NCI-H1092 treated with DMSO at 0.1 percent for 48 hours (cell line): ENCODE measurements at regions not wholly inside any gene's neighbourhood (a gene's known extent, or its start where the extent isn't known, plus 50 kb on each side); places are given as distances from the start of the nearest gene placed in this dataset.

Source experiments
- DNase-seq: peaks from one replicate; lab custom pipeline; 2025; lab: John Stamatoyannopoulos, UW

GRCh38 chr14:94717808-94718207, 52.1 kb downstream of the GSC start:
- no peak for DNase-seq

DNA sequence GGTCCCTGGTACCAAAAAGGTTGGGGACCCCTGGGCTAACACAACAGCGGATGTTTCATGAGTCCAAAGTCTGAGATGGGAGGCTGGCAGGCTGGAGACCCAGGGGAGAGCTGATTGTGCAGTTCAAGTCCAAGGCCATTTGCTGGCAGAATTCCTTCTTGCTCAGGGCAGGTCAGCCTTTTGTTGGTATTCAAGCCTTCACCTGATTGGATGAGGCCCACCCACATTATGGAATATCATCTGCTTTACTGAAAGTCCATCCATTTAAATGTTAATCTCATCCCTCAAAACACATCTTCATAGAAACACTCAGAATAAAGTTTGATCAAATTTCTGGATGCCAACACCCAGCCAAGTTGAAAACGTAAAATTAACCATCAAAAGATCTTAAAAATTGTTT, 52.9 kb downstream of the GSC start:
- DNase-seq, result no peak

GRCh38 chr14:94713115-94713514, 56.8 kb downstream of the GSC start:
- no peak for DNase-seq

GRCh38 chr14:94710731-94711130, 59.2 kb downstream of the GSC start:
- no peak for DNase-seq

- no peak for DNase-seq
Measured at GRCh38 chr14:94707494-94707893, 62.4 kb downstream of the GSC start.

GRCh38 chr14:94706133-94706532, 63.8 kb downstream of the GSC start:
- DNase-seq, result no peak

GRCh38 chr14:94702629-94703028, 67.3 kb downstream of the GSC start:
- DNase-seq, result no peak

- DNase-seq, result no peak
Measured at GRCh38 chr14:94701861-94702370, 68.0 kb downstream of the GSC start.

GRCh38 chr14:94700336-94700735, 69.6 kb downstream of the GSC start:
- DNase-seq, result no peak

DNA sequence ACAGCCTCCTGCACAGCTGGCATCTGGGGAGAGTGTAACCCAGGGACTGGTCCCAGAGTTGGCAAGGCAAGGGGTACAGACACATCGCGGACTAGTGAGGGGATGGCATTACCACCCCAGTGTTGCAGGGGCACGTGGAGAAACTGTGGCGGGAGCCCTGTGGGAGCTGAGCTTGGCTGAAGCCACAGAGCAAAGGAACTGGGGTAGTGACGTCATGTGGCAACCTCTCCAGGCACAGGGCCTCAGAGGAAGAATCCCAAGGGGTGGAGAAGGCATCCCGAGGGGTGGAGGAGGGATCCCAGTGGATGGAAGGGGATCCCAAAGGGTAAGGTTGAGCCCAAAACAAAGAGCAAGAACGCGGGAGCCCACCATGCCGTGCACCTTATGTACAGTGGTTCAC, 70.1 kb downstream of the GSC start:
- DNase-seq, result no peak

- DNase-seq, result no peak
Measured at GRCh38 chr14:94697773-94698556, 71.9 kb downstream of the GSC start.

DNA sequence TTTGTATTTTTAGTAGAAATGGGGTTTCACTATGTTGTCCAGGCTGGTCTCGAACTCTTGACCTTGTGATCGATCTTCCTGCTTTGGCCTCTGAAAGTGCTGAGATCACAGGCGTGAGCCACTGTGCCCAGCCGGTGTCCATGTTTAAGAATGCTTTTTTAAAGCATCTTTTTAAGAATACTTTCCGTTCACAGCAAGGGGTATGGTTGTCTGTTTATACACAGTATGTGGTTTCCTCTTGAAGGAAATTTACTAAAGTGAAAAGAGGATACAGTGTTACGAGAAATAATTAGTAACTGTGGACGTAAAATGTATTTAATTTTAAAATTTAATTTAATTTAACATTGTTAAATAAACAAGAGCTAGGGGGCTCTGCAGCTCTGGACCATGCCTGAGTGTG, 73.4 kb downstream of the GSC start:
- no peak for DNase-seq

DNA sequence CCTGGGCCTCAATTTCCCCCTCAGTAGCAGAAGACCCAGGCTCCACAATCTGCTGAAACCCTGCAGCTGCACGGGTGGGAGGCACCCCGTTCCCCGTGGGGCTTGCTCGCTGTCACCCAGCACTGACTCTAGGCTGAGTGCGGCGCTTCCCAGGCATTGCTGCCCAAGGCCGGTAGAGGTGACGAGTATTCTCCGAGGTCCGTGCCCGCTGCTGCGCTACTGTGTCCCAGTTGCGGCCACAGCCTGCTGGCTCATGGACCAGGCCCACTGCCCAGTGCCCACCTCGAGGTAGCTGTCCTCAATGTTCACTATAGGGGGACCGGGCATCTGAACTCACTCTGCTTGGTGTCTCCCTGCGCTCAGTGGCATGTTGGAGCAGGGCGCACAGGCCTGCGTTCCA, 74.7 kb downstream of the GSC start:
- DNase-seq, result no peak

DNA sequence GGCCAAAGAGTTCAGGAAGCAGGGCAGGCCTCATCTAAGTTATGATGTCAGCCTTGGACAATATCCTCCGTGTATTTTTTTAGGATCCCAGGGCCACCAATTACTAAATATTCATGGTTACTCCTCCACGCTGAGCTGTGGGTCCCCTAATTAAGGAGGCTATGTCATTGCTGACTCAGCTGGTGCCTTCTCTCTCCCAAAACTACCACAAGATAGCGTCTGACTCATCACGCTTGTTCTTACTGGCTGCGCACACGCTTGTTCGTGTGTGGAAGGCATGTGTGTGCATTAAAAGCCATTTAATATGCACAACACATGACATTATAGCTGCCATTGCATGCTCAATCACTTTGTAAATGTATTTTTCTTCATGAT, 78.3 kb downstream of the GSC start:
- DNase-seq, result no peak

GRCh38 chr14:94690896-94691659, 78.8 kb downstream of the GSC start:
- DNase-seq, result no peak

DNA sequence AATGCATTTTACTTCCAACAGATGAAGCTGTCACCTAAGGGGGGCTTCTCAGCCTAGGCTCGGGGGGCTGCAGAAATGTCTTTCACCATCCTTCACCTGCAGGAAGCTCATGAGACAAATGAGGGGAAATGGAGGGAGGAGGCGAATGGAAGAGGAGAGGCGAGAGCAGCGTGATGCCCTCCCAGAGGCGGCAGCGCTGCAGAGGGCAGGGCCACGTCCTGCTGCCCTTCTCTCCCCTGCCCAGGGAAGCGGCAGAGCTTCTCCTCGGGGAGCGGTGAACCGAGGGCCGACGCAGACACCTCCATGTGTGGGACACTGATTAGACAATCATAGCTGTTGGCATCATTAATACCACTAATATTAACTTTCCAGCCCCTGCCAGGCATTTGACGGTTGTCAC, 78.3 kb downstream of the SERPINA3 start:
- DNase-seq, result no peak

DNA sequence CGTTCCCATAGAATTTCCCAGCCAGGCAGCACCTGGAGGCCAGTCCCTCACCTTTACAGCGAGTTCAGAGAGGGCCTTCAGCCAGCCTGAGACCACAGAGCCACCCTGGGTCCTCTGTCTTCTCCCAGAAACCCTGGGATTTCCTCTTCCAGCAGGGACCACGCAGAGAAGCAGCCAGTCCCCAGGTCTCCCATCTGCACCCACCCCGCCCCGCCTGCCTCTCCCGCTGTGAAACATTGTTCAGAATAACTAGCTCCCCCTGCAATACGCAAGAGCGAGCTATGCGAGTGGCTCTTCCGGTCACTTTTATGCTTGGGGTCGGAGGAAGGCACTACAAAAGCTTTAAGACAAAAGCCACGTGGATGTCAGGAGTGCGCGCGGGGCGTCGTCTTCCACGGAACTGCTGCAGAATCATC, 77.8 kb downstream of the SERPINA3 start:
- DNase-seq, result no peak

DNA sequence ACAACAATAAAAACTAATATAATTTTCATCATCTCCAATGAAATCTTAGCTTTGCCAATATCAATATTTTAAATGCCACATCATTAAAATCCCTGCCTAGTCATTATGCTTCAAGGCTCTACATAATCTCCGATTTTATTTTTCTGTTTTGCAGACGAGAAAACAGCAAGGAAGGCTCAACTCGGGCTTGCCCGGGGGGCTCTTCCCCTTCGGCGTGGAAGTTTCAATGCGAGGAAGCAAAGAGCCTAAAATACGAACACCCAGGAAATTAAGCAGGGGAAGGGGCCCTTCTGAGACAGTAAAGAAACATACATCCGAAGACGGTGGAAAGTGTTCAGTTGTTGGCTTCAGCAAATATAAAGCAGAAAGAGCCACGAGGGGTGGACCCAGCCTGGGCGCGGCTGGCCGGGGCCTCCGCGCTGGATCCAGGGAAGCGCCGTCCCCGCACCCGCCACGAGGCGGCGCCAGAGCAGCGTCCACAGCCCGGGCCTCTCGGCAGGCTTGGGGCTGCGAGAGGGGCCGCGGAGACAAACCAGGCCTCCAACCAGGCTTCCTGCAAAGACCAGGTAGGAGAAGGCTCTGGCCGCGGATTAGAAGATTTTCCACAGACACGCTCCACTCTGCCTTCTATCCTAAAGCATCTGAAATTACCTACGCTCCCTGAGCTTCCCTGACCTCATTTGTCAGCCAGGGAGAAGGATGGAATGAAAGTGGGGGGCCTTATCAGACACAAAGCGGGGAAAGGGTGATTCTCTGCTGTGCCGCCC, 77.2 kb downstream of the SERPINA3 start:
- peak; percentile 36 for DNase-seq

- no peak for DNase-seq
Measured at GRCh38 chr14:94686511-94687160, 74.4 kb downstream of the SERPINA3 start.

DNA sequence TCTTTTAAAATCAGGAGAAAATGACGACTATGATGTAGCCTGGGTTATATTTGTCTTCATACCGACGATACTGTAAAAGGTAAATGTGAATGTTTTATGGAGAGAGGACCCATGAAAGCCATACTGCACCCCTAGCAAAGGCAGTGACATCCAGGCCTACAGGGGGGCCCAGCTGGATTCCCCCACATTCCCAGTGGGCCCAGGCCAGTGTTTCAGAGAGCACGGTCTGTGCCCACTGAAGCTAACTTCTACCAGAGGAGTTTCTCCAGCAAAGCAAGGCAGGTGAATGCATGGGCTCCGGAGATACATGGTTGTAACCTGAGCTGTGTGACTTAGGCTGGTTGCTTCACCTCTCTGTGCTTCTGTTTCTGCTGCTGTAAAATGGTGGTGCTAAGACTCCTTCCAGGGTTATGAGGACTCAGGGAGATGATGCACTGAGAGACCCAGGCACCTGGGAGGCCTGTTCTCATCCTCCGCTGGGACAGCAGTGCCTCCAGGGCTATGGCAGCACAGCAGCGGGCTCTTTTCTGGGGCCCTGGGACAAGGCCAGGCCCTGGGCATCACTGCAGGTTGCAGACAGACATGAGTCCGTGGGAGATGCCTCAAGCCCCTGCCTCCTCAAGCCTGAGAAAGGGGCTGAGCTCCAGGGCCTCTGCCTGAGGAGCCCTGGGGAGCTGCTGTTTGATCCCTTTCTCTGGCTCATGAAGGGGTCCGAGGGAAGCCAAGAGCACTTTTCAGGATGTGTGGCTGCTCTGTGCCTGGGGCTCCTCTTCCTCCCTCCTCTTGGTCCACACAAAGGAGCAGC, 73.7 kb downstream of the SERPINA3 start:
- no peak for DNase-seq

DNA sequence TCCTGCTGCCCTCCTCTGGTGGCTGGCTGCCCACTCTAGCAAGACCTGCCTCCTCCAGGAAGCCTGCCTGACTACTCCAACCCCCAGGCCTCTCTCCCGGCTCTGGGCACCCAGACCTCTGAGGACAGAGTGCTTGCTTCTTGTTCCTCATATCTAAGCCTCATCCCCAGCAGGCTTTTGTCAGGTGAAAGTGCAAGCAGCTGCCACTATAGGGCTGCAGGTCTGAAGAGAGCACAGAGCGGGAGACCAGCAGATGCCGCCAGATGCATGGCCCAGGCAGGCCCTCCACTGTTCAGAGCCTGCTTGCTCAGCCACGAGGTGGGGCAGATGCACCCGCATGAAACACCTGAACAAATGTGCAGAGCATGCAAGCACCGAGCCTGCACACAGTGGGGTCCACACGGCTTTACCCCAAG, 73.0 kb downstream of the SERPINA3 start:
- DNase-seq, result no peak
